GM23338 (cell line): ENCODE measurements at regions not wholly inside any gene's neighbourhood (a gene's known extent, or its start where the extent isn't known, plus 50 kb on each side); places are given as distances from the start of the nearest gene placed in this dataset.

Source experiments
- ATAC-seq: fragments of 200-7000 bp; cut with Tn5 transposase; 3 replicates; pipeline ENCODE4 v1.9.1; 2020
- DNase-seq: peaks from one replicate; pipeline ENCODE4 v3.0.0-alpha.2; 2015; ENCODE audit warnings: low spot score
- H2AFZ ChIP-seq: fragments of 200-600 bp; sonication (generic); 2 replicates; pipeline ENCODE4 v1.8.0; 2016; ENCODE audit warnings: antibody characterized with exemption, mild to moderate bottlenecking, moderate library complexity
- H3F3A ChIP-seq: fragments of 200-600 bp; sonication (generic); replicated peaks from 2 replicates; pipeline ENCODE4 v1.8.0; 2017; ENCODE audit warnings: antibody characterized with exemption, mixed run types, low read depth
- H3K27ac ChIP-seq: fragments of 200-600 bp; sonication (generic); 2 replicates; pipeline ENCODE4 v1.6.1; 2016; ENCODE audit warnings: low read depth
- H3K27me3 ChIP-seq: fragments of 200-600 bp; sonication (generic); 2 replicates; pipeline ENCODE4 v1.8.0; 2016; ENCODE audit warnings: mild to moderate bottlenecking, mixed run types, moderate library complexity; ENCODE audit not compliant: insufficient read depth
- H3K36me3 ChIP-seq: fragments of 200-600 bp; sonication (generic); 2 replicates; pipeline ENCODE4 v1.8.0; 2016; ENCODE audit warnings: mild to moderate bottlenecking; ENCODE audit not compliant: insufficient read depth
- H3K4me1 ChIP-seq: fragments of 200-600 bp; sonication (generic); 2 replicates; pipeline ENCODE4 v1.8.0; 2016; ENCODE audit warnings: mild to moderate bottlenecking, moderate library complexity; ENCODE audit not compliant: insufficient read depth
- H3K4me2 ChIP-seq: fragments of 200-600 bp; sonication (generic); 2 replicates; pipeline ENCODE4 v1.7.1; 2017; ENCODE audit warnings: mixed run types
- H3K4me3 ChIP-seq: fragments of 200-600 bp; sonication (generic); 2 replicates; pipeline ENCODE4 v1.6.1; 2016; ENCODE audit warnings: mixed run types
- H3K79me2 ChIP-seq: fragments of 200-600 bp; sonication (generic); replicated peaks from 2 replicates; pipeline ENCODE4 v1.8.0; 2017; ENCODE audit warnings: mild to moderate bottlenecking; ENCODE audit not compliant: insufficient read depth
- H3K9me2 ChIP-seq: fragments of 200-600 bp; sonication (generic); 2 replicates; pipeline ENCODE4 v1.8.0; 2017; ENCODE audit not compliant: insufficient read depth
- H4K20me1 ChIP-seq: fragments of 200-600 bp; sonication (generic); replicated peaks from 2 replicates; pipeline ENCODE4 v1.8.0; 2017; ENCODE audit warnings: mild to moderate bottlenecking; ENCODE audit not compliant: insufficient read depth
- H3K27ac Mint-ChIP-seq: 2 replicates; pipeline ENCODE4 v1.8.0; 2020; ENCODE audit warnings: inconsistent platforms, mild to moderate bottlenecking, moderate library complexity, mixed read lengths
- H3K27me3 Mint-ChIP-seq: 3 replicates; pipeline ENCODE4 v1.8.0; 2022; ENCODE audit warnings: low read depth, mild to moderate bottlenecking, moderate library complexity, mixed read lengths, inconsistent platforms; ENCODE audit not compliant: insufficient read depth, poor library complexity
- H3K36me3 Mint-ChIP-seq: 3 replicates; pipeline ENCODE4 v1.8.0; 2021; ENCODE audit warnings: low read depth, mild to moderate bottlenecking, inconsistent platforms, moderate library complexity, mixed read lengths
- H3K4me1 Mint-ChIP-seq: 3 replicates; pipeline ENCODE4 v1.8.0; 2020; ENCODE audit warnings: mild to moderate bottlenecking, inconsistent platforms, mixed read lengths
- H3K4me3 Mint-ChIP-seq: 3 replicates; pipeline ENCODE4 v1.8.0; 2021; ENCODE audit warnings: moderate library complexity, mild to moderate bottlenecking, inconsistent platforms, mixed read lengths
- H3K9me3 Mint-ChIP-seq: 3 replicates; pipeline ENCODE4 v1.8.0; 2020; ENCODE audit warnings: moderate library complexity, mild to moderate bottlenecking, inconsistent platforms, mixed read lengths
- CREB1 ChIP-seq: fragments of 250-450 bp; sonication (Bioruptor Pico); IDR thresholded peaks from 2 replicates; pipeline ENCODE4 v1.5.0; 2020; ENCODE audit warnings: low read depth, mild to moderate bottlenecking, moderate library complexity
- CTCF ChIP-seq, 2 experiments: fragments of 200-600 bp in 1 of 2; sonication (generic) in 1 of 2; conservative IDR thresholded peaks; 2 replicates each; pipeline versions ENCODE4 v1.5.1 to v1.6.1; 2016 to 2017; ENCODE audit warnings: antibody characterized with exemption in 2 of 2, low read depth in 2 of 2, mild to moderate bottlenecking in 2 of 2, moderate library complexity in 1 of 2
- ETS1 ChIP-seq: IDR thresholded peaks from 2 replicates; pipeline ENCODE4 v1.6.1; 2016; ENCODE audit warnings: antibody characterized with exemption
- EZH2 ChIP-seq: fragments of 200-600 bp; sonication (generic); IDR thresholded peaks from one replicate; pipeline ENCODE4 v1.8.0; 2017; ENCODE audit warnings: antibody characterized with exemption, mild to moderate bottlenecking, low read depth; ENCODE audit not compliant: unreplicated experiment
- EZH2phosphoT487 ChIP-seq: fragments of 200-600 bp; sonication (generic); IDR thresholded peaks from one replicate; pipeline ENCODE4 v1.8.1; 2018; ENCODE audit warnings: antibody characterized with exemption; ENCODE audit not compliant: unreplicated experiment
- JUNB ChIP-seq: IDR thresholded peaks from one replicate; pipeline ENCODE4 v1.6.1; 2016; ENCODE audit warnings: antibody characterized with exemption; ENCODE audit not compliant: unreplicated experiment
- NANOG ChIP-seq: IDR thresholded peaks from 2 replicates; pipeline ENCODE4 v1.6.1; 2016; ENCODE audit warnings: antibody characterized with exemption, borderline replicate concordance
- POLR2AphosphoS5 ChIP-seq: IDR thresholded peaks from 2 replicates; pipeline ENCODE4 v1.6.1; 2016; ENCODE audit warnings: antibody characterized with exemption, low read depth
- REST ChIP-seq: IDR thresholded peaks from one replicate; pipeline ENCODE4 v1.6.1; 2018; ENCODE audit warnings: antibody characterized with exemption; ENCODE audit not compliant: unreplicated experiment
- STAT1 ChIP-seq: IDR thresholded peaks from one replicate; pipeline ENCODE4 v1.6.1; 2016; ENCODE audit warnings: antibody characterized with exemption; ENCODE audit not compliant: unreplicated experiment
- ZNF114 ChIP-seq: fragments of 250-450 bp; sonication (Bioruptor Pico); IDR thresholded peaks from 2 replicates; pipeline ENCODE4 v1.5.0; 2020; ENCODE audit warnings: mild to moderate bottlenecking, moderate library complexity
- ZNF331 ChIP-seq: fragments of 250-450 bp; sonication (Bioruptor Pico); IDR thresholded peaks from 2 replicates; pipeline ENCODE4 v1.5.0; 2020; ENCODE audit warnings: low read depth, mild to moderate bottlenecking, moderate library complexity
- ZNF462 ChIP-seq: fragments of 250-450 bp; sonication (Bioruptor Pico); IDR thresholded peaks from 2 replicates; pipeline ENCODE4 v1.5.0; 2020; ENCODE audit warnings: mild to moderate bottlenecking, moderate library complexity

DNA sequence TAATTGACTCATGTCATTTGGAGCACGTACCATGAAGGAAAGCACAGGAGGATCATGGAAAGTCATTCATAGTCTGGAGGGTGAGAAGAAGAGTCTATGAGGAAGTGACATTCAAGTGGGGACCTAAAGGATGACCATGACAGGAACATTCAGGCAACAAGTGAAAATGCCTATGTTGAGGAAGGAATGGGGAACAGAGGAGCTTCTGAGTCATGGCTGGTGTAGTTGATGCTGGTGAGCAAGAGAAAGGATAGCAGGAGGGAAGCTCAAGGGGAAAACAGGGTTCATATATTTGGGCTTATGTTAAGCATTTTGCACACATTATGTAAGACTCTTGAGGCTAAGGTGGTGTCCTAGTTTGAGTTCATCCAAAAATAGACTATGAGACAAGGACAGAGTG lies 318.6 kb downstream of the HNRNPD start:
- DNase-seq (no peak), ATAC-seq (no peak)
- no peaks in the 10 kb centered on the region for H3K79me2 ChIP-seq
- Mint-ChIP-seq H3K4me1 (0 out of 3 replicates have a peak, but pooled peaks cover 3% of the 10 kb centered on the region), H3K27me3 (no peaks in the 10 kb centered on the region), H3K9me3 (peaks cover 5% of the 10 kb centered on the region; the same call in 1 of the 3 replicates), H3K4me3 (no peak overlapping the region), H3K36me3 (no peaks in the 10 kb centered on the region), H3K27ac (no peak overlapping the region)
- H3K9me2 ChIP-seq = no peaks in the 10 kb centered on the region
- H3K27ac ChIP-seq = no peak overlapping the region
- no peak overlapping the region for H3K4me2 ChIP-seq
- H3F3A ChIP-seq = no peaks in the 10 kb centered on the region
- no peak for TF ChIP-seq EZH2phosphoT487
- no peak for TF ChIP-seq REST
- TF ChIP-seq JUNB = no peak
- TF ChIP-seq ZNF331 (CRISPR knock-in tag) = no peak
- no peak for TF ChIP-seq ZNF462 (CRISPR knock-in tag)
- TF ChIP-seq ETS1 = no peak
- no peak for TF ChIP-seq STAT1
- no peak for TF ChIP-seq ZNF114
- TF ChIP-seq NANOG = no peak
- TF ChIP-seq POLR2AphosphoS5 = no peak
- no peak for TF ChIP-seq CTCF (conservative IDR thresholded peaks at IDR 0.05; ENCODE audit: low read depth in 2 of 2)
- TF ChIP-seq CREB1 (CRISPR knock-in tag) = no peak
- TF ChIP-seq EZH2 = no peak
- no peaks in the 10 kb centered on the region for H4K20me1 ChIP-seq
- H3K36me3 ChIP-seq = no peaks in the 10 kb centered on the region
- H3K4me3 ChIP-seq = no peak overlapping the region
- H3K4me1 ChIP-seq = no peaks in the 10 kb centered on the region
- H2AFZ ChIP-seq = no peak overlapping the region
- no peaks in the 10 kb centered on the region for H3K27me3 ChIP-seq
